ENCODE measurements at regions not wholly inside any gene's neighbourhood (a gene's known extent, or its start where the extent isn't known, plus 50 kb on each side); places are given as distances from the start of the nearest gene placed in this dataset.

- no peak for TF ChIP-seq ZNF274 (IDR thresholded peaks at IDR 0.05; ENCODE audit: low read depth, low read length)
- TF ChIP-seq YY1 (IDR thresholded peaks at IDR 0.05; ENCODE audit: insufficient read depth, insufficient read length): no peak
Measured at GRCh38 chr2:143940720-143941119, 579.2 kb downstream of the ZEB2 start.

Data from NT2/D1 (cell line).